ENCODE measurements at regions not wholly inside any gene's neighbourhood (a gene's known extent, or its start where the extent isn't known, plus 50 kb on each side); places are given as distances from the start of the nearest gene placed in this dataset.

DNA sequence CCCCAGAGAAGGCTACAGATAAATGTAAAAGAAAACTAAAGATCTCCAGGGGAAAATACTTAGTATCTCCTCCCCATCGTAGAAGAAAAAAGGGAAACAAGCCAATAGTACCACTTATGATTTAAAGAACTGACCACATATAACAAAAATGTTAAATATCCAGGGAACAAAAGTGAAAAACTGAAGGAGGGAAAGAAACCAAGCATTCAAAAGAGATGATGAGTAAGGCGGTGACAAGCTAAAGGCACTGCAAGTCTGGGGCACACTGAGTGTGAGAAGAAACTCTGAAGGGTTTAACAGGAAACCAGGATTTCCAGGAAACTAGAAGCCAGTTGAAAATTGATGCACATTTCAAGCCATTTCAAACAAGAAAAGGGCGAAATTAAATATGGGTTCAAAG is 226.3 kb downstream of the AHR start:
- no peak for TF ChIP-seq POLR2A (IDR thresholded peaks at IDR 0.05; ENCODE audit: low read depth, low read length)
- no peak for TF ChIP-seq POLR2AphosphoS5 (IDR thresholded peaks at IDR 0.05; ENCODE audit: low read depth, low read length)
